Skeletal muscle tissue (tissue), 3 donors: ENCODE measurements at regions not wholly inside any gene's neighbourhood (a gene's known extent, or its start where the extent isn't known, plus 50 kb on each side); places are given as distances from the start of the nearest gene placed in this dataset.

Experiments
- H3K27ac ChIP-seq: one replicate; pipeline ENCODE4 v1.7.0; 2013; ENCODE audit warnings: mild to moderate bottlenecking, low read depth, low read length, inconsistent platforms
- H3K27me3 ChIP-seq, 3 donors: one replicate each; pipeline ENCODE4 v1.7.0; 2013; ENCODE audit warnings: low read length in 3 of 3; ENCODE audit not compliant: control insufficient read depth in 3 of 3, insufficient read depth in 3 of 3
- H3K36me3 ChIP-seq, 3 donors: one replicate each; pipeline ENCODE4 v1.7.0; 2013; ENCODE audit warnings: low read length in 3 of 3; ENCODE audit not compliant: control insufficient read depth in 3 of 3, insufficient read depth in 3 of 3
- H3K4me1 ChIP-seq, 3 donors: one replicate each; pipeline ENCODE4 v1.7.0; 2013; ENCODE audit warnings: low read length in 3 of 3, mild to moderate bottlenecking in 3 of 3; ENCODE audit not compliant: control insufficient read depth in 3 of 3, insufficient read depth in 3 of 3
- H3K4me3 ChIP-seq, 3 donors: one replicate each; pipeline ENCODE4 v1.7.0; 2013; ENCODE audit warnings: low read length in 3 of 3
- H3K9ac ChIP-seq, 3 donors: one replicate each; pipeline ENCODE4 v1.7.0; 2013; ENCODE audit warnings: low read length in 3 of 3, mild to moderate bottlenecking in 3 of 3, moderate library complexity in 2 of 3, low read depth in 1 of 3
- H3K9me3 ChIP-seq, 3 donors: one replicate each; pipeline ENCODE4 v1.7.0; 2013; ENCODE audit warnings: low read length in 3 of 3; ENCODE audit not compliant: control insufficient read depth in 3 of 3
- donor health status: Osteomylitis.

DNA sequence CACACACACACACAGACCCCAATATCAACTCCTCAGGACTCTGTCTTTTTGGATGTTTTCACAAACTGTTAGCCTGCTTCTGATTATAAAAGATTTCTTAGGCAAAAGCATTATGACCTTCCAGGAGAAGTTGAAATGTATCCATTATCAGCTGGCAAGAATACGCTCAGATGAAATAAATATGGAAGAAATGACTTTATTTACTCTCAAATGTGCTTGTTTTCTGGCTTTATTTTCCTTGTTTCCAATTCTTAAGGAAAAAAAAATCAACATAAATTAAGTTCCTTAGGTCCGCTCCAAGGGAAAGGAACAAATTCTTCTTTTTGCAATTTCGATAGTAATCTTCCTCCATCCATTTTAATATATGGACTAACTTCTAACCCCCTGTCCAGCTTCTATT is 175.6 kb upstream of the HCCS start:
- Histone ChIP-seq H3K9me3 (no peaks in the 10 kb centered on the region), H3K4me3 (no peak overlapping the region), H3K27me3 (no peaks in the 10 kb centered on the region), H3K4me1 (no peaks in the 10 kb centered on the region), H3K9ac (no peak overlapping the region), H3K36me3 (no peaks in the 10 kb centered on the region), H3K27ac (no peak overlapping the region)

DNA sequence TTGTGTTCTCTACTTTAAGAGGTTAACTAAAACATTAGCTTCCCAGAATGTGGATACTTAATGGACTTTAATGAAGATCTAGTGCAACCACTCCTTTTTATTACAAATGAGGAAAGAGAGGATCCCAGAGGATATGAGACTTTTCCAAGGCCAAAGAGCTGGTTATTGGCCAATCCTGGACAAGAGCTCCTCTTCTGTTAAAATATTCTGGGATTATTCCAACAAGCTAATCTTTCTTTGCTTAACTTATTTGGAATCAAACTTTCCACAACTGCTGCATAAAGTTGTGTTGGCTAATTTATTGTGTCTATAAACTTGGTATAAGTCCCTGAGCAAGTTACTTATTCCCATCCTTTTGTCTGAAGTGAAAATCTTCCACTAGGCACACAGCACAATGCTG is 174.2 kb upstream of the HCCS start:
- Histone ChIP-seq H3K9ac (no peak overlapping the region), H3K4me1 (no peaks in the 10 kb centered on the region), H3K36me3 (no peaks in the 10 kb centered on the region), H3K27ac (no peak overlapping the region), H3K27me3 (no peaks in the 10 kb centered on the region), H3K4me3 (no peak overlapping the region), H3K9me3 (no peaks in the 10 kb centered on the region)

DNA sequence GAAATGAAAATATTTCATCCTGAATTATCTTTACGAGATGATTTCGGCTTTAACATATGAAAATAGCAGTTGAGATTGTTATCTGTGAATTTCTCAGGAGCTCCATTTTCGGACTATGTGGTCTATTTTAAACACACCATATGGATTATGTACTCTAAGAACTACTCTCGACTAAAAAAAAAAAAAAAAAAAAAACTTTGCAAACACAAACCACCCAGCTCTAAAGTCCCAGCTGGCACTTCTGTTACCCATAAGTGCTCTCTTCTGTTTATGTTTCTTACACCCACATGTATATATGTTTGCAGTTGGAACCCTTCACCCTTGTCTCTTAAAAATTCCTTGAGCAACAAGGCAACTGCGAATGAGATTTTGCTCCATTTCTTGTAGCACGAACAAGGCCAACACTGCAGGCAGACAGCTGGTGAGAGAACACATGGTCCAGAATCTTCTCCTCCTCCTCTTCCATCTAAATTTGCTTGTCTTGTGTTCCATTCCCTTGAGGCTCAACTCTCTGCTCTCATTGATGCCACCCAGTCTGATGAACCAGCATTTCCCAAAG is 172.7 kb upstream of the HCCS start:
- H3K27me3 ChIP-seq, result no peaks in the 10 kb centered on the region
- no peaks in the 10 kb centered on the region for H3K4me1 ChIP-seq
- H3K9ac ChIP-seq, result no peak overlapping the region
- H3K9me3 ChIP-seq, result no peaks in the 10 kb centered on the region
- H3K36me3 ChIP-seq, result no peaks in the 10 kb centered on the region
- H3K27ac ChIP-seq, result no peak overlapping the region
- no peak overlapping the region for H3K4me3 ChIP-seq

DNA sequence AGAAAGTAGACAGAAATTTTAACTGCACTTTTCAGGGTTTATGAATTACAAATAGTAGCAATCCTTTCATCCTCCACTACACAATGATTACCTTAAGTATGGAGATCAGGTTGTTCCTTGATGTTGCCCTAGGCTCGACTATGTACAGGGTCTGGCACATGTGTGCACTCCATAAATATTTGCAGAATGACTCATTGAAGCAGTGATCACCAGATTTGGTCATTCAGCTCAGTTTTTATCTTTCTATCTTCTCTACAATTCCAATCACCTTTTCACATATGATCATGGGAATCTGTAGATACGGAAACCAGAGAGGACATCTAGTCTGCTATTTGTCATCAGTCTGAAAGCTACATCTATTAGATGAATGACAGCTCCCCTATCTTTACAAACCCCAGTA is 171.7 kb upstream of the HCCS start:
- Histone ChIP-seq H3K4me1 (no peaks in the 10 kb centered on the region), H3K36me3 (no peaks in the 10 kb centered on the region), H3K4me3 (no peak overlapping the region), H3K27ac (no peak overlapping the region), H3K9me3 (no peaks in the 10 kb centered on the region), H3K9ac (no peak overlapping the region), H3K27me3 (no peaks in the 10 kb centered on the region)

DNA sequence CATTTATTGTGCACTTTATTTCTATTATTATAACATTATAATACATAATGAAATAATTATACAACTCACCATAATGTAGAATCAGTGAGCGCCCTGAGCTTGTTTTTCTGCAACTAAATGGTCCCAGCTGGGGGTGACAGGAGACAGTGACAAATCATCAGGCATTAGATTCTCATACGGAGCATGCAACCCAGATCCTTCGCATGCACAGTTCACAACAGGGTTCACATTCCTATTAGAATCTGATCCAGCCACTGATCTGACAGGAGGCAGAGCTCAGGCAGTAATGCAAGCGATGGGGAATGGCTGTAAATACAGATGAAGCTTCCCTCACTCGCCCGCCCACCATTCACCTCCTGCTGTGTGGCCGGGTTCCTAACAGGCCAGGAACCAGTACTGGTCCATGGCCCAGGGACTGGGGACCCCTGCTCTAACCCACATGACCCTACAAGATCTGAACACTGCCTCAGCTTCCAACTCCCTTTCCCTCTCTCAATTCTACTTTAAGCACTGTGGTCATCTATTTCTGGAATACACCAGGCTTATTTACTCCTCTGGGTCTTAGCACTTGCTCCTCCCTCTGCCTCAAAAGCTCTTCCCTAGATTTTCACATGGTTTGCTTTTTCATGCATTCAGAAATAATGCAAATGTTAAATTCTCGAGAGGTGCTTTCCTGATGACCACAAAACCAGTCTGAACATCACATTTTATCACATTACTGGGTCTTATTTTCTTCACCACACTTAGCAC is 166.8 kb upstream of the HCCS start:
- Histone ChIP-seq H3K27ac (no peak overlapping the region), H3K9me3 (no peaks in the 10 kb centered on the region)

DNA sequence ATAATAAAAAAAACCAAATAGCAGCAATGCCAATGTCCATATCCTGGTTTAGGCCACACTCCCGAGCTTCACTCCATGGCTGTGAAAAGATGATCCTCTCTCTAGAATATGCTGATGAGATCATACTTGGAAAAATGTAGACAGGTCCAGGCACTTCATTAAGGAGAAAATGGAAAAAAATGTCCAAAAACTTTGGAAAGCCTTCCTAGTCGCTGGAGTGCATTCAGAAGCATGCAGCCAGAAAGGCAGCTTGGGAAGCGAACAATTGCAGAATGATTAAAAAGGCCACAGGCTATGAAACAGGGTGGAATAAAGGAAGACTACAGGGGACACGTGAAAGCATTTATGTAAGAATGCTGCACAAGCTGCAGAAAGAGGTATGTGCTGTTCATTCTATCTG is 165.6 kb upstream of the HCCS start:
- no peaks in the 10 kb centered on the region for H3K4me1 ChIP-seq
- no peaks in the 10 kb centered on the region for H3K36me3 ChIP-seq
- no peak overlapping the region for H3K9ac ChIP-seq
- H3K27me3 ChIP-seq, result no peaks in the 10 kb centered on the region
- no peaks in the 10 kb centered on the region for H3K9me3 ChIP-seq
- H3K4me3 ChIP-seq, result no peak overlapping the region
- H3K27ac ChIP-seq, result no peak overlapping the region

More for the DNA sequence above, 166.8 kb upstream of the HCCS start:
- Histone ChIP-seq H3K4me3 (no peak overlapping the region), H3K36me3 (no peaks in the 10 kb centered on the region), H3K27me3 (no peaks in the 10 kb centered on the region), H3K4me1 (no peaks in the 10 kb centered on the region), H3K9ac (no peak overlapping the region)

DNA sequence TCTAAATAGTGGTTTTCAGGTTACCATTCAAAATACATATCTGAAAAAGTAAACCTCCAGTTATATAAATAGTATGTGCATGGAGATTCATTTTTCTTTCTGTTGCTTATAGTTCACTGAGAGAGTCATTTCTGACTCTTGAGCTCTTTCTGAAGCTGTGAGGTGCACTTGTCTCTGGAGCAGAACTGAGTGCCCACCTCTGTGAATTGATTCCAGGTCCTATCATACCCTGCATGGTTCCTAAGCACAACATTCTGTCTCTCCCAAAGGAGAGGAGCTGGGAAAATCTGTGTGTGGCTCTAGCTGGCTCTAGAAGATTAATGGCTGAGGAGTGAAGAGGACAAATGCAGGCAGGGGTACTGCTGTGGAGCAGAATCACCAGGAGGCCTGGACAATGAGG is 161.6 kb upstream of the HCCS start:
- H3K27me3 ChIP-seq, result no peaks in the 10 kb centered on the region
- H3K27ac ChIP-seq, result no peak overlapping the region
- H3K4me1 ChIP-seq, result no peaks in the 10 kb centered on the region
- no peaks in the 10 kb centered on the region for H3K9me3 ChIP-seq
- H3K4me3 ChIP-seq, result no peak overlapping the region
- no peaks in the 10 kb centered on the region for H3K36me3 ChIP-seq
- H3K9ac ChIP-seq, result no peak overlapping the region

DNA sequence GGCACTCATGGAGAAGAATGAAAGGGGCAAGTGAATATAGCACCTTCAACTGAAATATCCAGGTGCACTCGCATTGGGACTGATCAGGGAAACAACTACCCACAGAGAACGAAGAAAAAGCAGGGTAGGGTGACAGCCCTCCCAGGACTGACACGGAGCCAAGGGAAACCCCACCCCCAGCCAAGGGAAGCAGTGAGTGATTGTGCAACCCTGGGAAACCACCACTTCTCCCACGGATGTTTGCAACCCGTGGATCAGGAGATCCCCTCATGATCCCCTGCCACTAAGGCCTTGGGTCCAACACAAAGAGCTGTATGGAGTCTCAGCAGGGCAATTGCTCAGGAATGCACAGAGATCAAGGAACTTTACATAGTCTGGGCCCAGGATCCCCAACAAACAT is 158.5 kb upstream of the HCCS start:
- no peak overlapping the region for H3K9ac ChIP-seq
- no peaks in the 10 kb centered on the region for H3K9me3 ChIP-seq
- no peaks in the 10 kb centered on the region for H3K4me1 ChIP-seq
- H3K4me3 ChIP-seq, result no peak overlapping the region
- H3K27ac ChIP-seq, result no peak overlapping the region
- H3K36me3 ChIP-seq, result no peaks in the 10 kb centered on the region
- H3K27me3 ChIP-seq, result no peaks in the 10 kb centered on the region

DNA sequence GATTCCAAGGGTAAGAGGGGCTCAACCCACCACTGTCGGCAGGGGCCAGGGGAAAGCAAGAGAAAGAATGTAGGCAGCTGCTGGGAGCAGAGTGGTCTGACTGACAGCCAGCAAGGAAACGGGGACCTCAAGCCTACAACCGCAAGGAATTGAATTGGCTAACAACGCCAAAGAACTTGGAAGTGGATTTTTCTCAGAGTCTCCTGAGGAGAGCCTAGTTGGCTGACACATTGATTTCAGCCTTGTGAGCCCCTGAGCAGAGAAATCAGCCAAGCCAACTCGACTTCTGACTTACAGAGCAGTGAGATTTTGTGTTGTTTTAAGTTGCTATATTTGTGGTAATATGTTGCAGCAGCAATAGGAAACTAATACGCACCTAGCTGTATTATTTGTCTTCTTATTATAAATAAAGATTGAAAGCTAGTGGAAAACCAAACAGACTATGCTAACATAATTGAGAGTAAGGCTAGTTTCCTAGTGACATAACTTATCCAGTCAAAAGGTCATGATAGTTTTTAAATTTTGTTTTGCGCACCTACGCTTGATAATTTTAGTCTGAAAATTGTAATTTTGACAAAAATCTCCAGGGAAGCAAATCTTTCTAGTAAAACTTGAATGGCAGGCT is 145.8 kb upstream of the HCCS start:
- no peak overlapping the region for H3K9ac ChIP-seq
- H3K27me3 ChIP-seq, result no peaks in the 10 kb centered on the region
- no peak overlapping the region for H3K4me3 ChIP-seq
- no peaks in the 10 kb centered on the region for H3K4me1 ChIP-seq
- H3K36me3 ChIP-seq, result no peaks in the 10 kb centered on the region
- no peak overlapping the region for H3K27ac ChIP-seq
- no peaks in the 10 kb centered on the region for H3K9me3 ChIP-seq

DNA sequence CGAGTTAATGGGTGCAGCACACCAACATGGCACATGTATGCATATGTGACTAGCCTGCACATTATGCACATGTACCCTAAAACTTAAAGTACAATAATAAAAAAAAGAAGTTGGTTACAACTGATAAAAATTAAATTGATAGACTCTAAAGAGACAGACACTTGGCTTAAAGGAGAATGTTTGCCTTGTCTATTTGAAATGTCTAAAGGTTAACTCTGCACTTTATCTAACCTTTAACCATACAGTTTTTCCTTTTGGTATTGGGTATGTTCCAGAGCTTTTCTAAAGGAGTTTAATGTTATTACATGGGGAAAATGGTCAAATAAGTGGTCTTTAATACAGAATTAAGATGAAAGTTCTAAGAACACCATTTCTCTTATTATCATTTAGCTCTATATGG is 145.1 kb upstream of the HCCS start:
- Histone ChIP-seq H3K27me3 (no peaks in the 10 kb centered on the region), H3K4me1 (no peaks in the 10 kb centered on the region), H3K4me3 (no peak overlapping the region), H3K9ac (no peak overlapping the region), H3K9me3 (no peaks in the 10 kb centered on the region), H3K36me3 (no peaks in the 10 kb centered on the region), H3K27ac (no peak overlapping the region)
